Colonic mucosa (tissue), 4 donors: ENCODE measurements at regions not wholly inside any gene's neighbourhood (a gene's known extent, or its start where the extent isn't known, plus 50 kb on each side); places are given as distances from the start of the nearest gene placed in this dataset.

Experiments
- DNase-seq: peaks from one replicate; pipeline ENCODE4 v3.0.0-alpha.2; 2020
- H3K27ac ChIP-seq: fragments of 200-600 bp; one replicate; pipeline ENCODE4 v1.8.0; 2021
- H3K27me3 ChIP-seq: fragments of 200-600 bp; one replicate; pipeline ENCODE4 v1.8.0; 2021
- H3K36me3 ChIP-seq: fragments of 200-600 bp; one replicate; pipeline ENCODE4 v1.8.0; 2021
- H3K4me1 ChIP-seq: fragments of 200-600 bp; one replicate; pipeline ENCODE4 v1.8.0; 2021; ENCODE audit warnings: mild to moderate bottlenecking
- H3K4me3 ChIP-seq: fragments of 200-600 bp; one replicate; pipeline ENCODE4 v1.8.0; 2021
- H3K9ac ChIP-seq, 2 donors: one replicate each; pipeline ENCODE4 v1.7.0; 2013; ENCODE audit warnings: control low read depth in 2 of 2, low read depth in 2 of 2, low read length in 2 of 2
- H3K9me3 ChIP-seq: fragments of 200-600 bp; one replicate; pipeline ENCODE4 v1.8.0; 2021
- intact Hi-C: fragments of 100-400 bp; cut with DNase I; formaldehyde crosslinking; loops from one replicate; pipeline ENCODE4 v1.14.1; 2022
- TF ChIP-seq, protein P1 (sequence below): fragments of 200-600 bp; IDR thresholded peaks from one replicate; pipeline ENCODE4 v1.8.0; 2022; ENCODE audit warnings: antibody characterized with exemption, mild to moderate bottlenecking
- donor health status: healthy.
- donor health status: DM: no; HTN: no; CAD: no.
- donor health status: DM: no; HTN: no; CAD: no.

DNA sequence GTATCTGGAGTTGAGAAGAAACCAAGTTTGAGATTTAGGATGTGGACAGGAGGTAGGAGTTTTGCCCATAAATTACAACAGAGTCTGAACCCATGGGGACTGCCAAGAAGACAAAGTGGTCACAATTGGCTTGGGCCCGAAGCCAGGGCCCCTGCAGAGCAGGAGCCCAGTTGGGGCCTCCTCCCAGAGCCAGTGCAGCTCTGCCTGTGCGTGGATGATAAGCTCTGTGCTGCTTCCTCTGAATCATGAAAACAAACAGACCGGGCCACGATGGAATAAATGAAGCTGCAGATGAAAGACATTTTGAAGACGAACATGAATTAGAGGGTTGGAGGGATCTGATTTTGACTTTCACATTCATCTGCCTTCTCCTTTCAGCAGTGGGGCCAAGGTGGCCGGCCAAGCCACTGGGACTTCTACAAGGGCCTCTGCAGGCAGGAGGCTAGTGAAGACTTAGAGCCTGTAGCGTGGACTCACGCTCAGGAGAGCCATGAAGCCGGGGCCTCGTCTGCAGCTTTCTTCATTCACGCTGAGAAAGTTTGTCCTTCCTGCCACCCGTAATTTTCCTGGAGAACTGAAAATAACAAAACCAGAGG is 156.8 kb upstream of the LYZL1 start:
- Histone ChIP-seq H3K27me3 (no peaks in the 10 kb centered on the region), H3K4me3 (no peak overlapping the region), H3K9me3 (no peaks in the 10 kb centered on the region), H3K27ac (no peak overlapping the region), H3K4me1 (no peaks in the 10 kb centered on the region), H3K9ac (no peak overlapping the region), H3K36me3 (no peaks in the 10 kb centered on the region)
- TF ChIP-seq, protein P1, sequence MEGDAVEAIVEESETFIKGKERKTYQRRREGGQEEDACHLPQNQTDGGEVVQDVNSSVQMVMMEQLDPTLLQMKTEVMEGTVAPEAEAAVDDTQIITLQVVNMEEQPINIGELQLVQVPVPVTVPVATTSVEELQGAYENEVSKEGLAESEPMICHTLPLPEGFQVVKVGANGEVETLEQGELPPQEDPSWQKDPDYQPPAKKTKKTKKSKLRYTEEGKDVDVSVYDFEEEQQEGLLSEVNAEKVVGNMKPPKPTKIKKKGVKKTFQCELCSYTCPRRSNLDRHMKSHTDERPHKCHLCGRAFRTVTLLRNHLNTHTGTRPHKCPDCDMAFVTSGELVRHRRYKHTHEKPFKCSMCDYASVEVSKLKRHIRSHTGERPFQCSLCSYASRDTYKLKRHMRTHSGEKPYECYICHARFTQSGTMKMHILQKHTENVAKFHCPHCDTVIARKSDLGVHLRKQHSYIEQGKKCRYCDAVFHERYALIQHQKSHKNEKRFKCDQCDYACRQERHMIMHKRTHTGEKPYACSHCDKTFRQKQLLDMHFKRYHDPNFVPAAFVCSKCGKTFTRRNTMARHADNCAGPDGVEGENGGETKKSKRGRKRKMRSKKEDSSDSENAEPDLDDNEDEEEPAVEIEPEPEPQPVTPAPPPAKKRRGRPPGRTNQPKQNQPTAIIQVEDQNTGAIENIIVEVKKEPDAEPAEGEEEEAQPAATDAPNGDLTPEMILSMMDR, result no peak
- intact Hi-C loops, result loop anchor here (5.0 kb wide), 1 partner anchor 470 kb away; no protein-coding TSS in a partner anchor
- DNase-seq, result no peak

DNA sequence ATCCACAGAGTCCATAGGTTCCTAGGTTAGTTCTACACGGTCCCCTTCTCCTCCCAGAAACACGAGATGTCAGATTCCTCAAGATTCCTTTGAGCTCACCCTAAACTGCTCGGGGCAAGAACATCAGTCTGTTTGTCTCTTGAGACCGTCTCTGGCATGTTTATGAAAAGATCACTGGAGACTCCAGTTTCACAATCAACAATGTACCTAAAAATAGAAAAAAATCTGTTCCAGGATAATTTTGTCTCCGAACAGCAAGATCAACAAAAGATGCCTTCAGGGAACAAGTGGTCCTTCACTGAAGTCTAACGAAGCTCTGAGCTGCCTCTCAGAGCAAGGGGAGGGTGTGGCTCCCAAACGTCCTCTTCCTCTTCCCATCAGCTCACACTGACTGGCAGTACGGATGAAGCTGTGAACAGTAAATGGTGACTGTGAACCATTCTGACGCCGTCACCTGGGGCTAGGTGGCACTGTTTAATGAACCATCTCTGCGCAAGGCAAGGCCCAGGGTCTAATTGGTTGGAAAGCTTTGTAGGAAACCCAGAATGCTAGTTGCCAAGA is 156.2 kb upstream of the LYZL1 start:
- H3K9ac ChIP-seq, result no peak overlapping the region
- no peaks in the 10 kb centered on the region for H3K27me3 ChIP-seq
- no peaks in the 10 kb centered on the region for H3K36me3 ChIP-seq
- no peaks in the 10 kb centered on the region for H3K4me1 ChIP-seq
- H3K9me3 ChIP-seq, result no peaks in the 10 kb centered on the region
- H3K4me3 ChIP-seq, result no peak overlapping the region
- no peak overlapping the region for H3K27ac ChIP-seq
- DNase-seq, result no peak
- intact Hi-C loops, result loop anchor here (5.0 kb wide), 1 partner anchor 470 kb away; no protein-coding TSS in a partner anchor
- TF ChIP-seq, protein P1, result no peak

DNA sequence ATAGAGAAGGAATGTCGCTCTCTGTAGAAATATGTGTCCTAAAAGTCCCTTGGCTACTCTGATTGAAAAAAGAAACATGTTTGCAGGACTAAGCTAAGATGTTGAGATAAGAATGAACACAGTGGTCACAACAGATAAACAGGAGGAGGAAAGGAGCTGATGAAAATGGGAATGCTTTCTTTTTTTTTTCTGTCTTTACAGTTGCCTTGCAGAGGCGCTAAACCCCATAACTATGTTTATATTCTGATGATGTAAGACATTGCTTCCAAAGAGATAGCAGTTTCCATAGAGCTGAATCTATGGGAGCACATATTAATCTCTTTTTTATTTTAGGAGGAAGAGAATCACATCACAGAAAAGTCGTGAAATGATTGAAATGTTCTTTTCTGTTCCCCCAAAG is 153.5 kb upstream of the LYZL1 start:
- Histone ChIP-seq H3K4me1 (no peaks in the 10 kb centered on the region), H3K27me3 (no peaks in the 10 kb centered on the region), H3K4me3 (no peak overlapping the region), H3K9me3 (no peaks in the 10 kb centered on the region), H3K36me3 (no peaks in the 10 kb centered on the region), H3K27ac (no peak overlapping the region), H3K9ac (no peak overlapping the region)
- DNase-seq, result no peak
- intact Hi-C loops, result no loop called here
- TF ChIP-seq, protein P1, result no peak

DNA sequence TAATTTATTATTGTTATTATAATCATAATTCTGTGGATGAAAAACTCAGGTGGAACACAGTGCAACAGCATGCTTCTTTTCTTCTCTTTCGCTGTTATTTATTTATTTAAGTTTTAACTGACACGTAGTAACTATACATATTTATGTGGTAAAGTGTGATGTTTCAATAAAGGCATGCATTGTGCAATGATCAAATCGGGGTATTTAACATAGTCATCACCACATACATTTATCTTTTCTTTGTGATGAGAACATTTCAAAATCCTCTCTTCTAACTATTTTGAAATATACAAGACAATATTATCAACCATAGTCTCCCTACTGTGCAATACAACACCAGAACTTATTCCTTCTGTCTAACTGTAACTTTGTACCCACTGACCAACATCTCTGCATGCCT is 152.5 kb upstream of the LYZL1 start:
- H3K36me3 ChIP-seq, result no peaks in the 10 kb centered on the region
- intact Hi-C loops, result no loop called here
- no peaks in the 10 kb centered on the region for H3K4me1 ChIP-seq
- H3K9ac ChIP-seq, result no peak overlapping the region
- H3K27ac ChIP-seq, result no peak overlapping the region
- DNase-seq, result no peak
- H3K4me3 ChIP-seq, result no peak overlapping the region
- no peaks in the 10 kb centered on the region for H3K27me3 ChIP-seq
- TF ChIP-seq, protein P1, result no peak
- H3K9me3 ChIP-seq, result no peaks in the 10 kb centered on the region

DNA sequence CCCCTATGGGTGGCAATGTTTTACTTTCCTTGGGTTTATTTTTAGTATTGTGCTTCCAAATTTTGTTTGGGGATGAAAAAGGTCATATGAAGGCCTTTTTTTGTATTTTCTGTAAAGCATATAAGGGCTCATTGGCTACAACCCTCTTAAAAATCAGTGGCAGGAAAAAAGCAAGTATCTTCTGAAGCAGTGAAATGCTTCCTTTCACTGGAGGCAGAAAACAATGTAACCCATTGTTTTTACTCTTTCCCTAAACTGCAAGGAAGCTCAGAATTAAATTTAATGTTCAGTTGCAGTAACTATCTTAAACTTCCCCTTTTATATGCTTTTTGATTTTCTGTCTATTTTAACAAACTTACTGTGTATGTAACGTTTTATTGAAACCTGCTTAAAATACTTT is 148.7 kb upstream of the LYZL1 start:
- no peaks in the 10 kb centered on the region for H3K4me1 ChIP-seq
- no peaks in the 10 kb centered on the region for H3K27me3 ChIP-seq
- H3K27ac ChIP-seq, result no peak overlapping the region
- no peaks in the 10 kb centered on the region for H3K36me3 ChIP-seq
- TF ChIP-seq, protein P1, result no peak
- no peak for DNase-seq
- intact Hi-C loops, result no loop called here
- no peaks in the 10 kb centered on the region for H3K9me3 ChIP-seq
- no peak overlapping the region for H3K9ac ChIP-seq
- no peak overlapping the region for H3K4me3 ChIP-seq
